Uterus (tissue), 3 donors: ENCODE measurements at regions not wholly inside any gene's neighbourhood (a gene's known extent, or its start where the extent isn't known, plus 50 kb on each side); places are given as distances from the start of the nearest gene placed in this dataset.

Experiments
- DNase-seq, 2 donors: peaks; one replicate each; pipeline ENCODE4 v3.0.0-alpha.2; 2019 to 2020
- H3K27ac ChIP-seq, 2 donors: fragments of 200-600 bp; sonication (generic); 1 replicate in 1 of 2; 2 replicates in 1 of 2; pipeline ENCODE4 v1.5.1; 2016 to 2018
- H3K27me3 ChIP-seq, 2 donors: fragments of 200-600 bp; sonication (generic); one replicate each; pipeline ENCODE4 v1.5.1; 2018 to 2019; ENCODE audit warnings: control low read depth in 1 of 2
- H3K36me3 ChIP-seq, 2 donors: fragments of 200-600 bp; sonication (generic); one replicate each; pipeline ENCODE4 v1.5.1; 2019; ENCODE audit warnings: control low read depth in 1 of 2
- H3K4me1 ChIP-seq, 2 donors: fragments of 200-600 bp; sonication (generic); one replicate each; pipeline ENCODE4 v1.5.1; 2018 to 2019; ENCODE audit warnings: control low read depth in 1 of 2
- H3K4me3 ChIP-seq, 2 donors: fragments of 200-600 bp; sonication (generic); 1 replicate in 1 of 2; 2 replicates in 1 of 2; pipeline ENCODE4 v1.5.1; 2018 to 2019; ENCODE audit warnings: mild to moderate bottlenecking in 1 of 2
- H3K9me3 ChIP-seq, 2 donors: fragments of 200-600 bp; sonication (generic); one replicate each; pipeline ENCODE4 v1.5.1; 2019; ENCODE audit warnings: control low read depth in 1 of 2
- CTCF ChIP-seq, 4 experiments: fragments of 200-600 bp in 2 of 4; fragments of 450-650 bp in 2 of 4; sonication (generic) in 2 of 4; IDR thresholded peaks; one replicate each; pipeline ENCODE4 v1.5.1; 2016 to 2019; ENCODE audit warnings: antibody characterized with exemption in 4 of 4, mild to moderate bottlenecking in 2 of 4, moderate library complexity in 1 of 4
- POLR2A ChIP-seq, 2 donors: fragments of 450-650 bp; IDR thresholded peaks; one replicate each; pipeline ENCODE4 v1.6.1; 2016; ENCODE audit warnings: antibody characterized with exemption in 2 of 2, mild to moderate bottlenecking in 1 of 2, moderate library complexity in 1 of 2
- intact Hi-C: fragments of 100-400 bp; cut with DNase I; formaldehyde crosslinking; loops from one replicate; pipeline ENCODE4 v1.15.1; 2023; ENCODE audit warnings: low total_unique reads
- donor health status: DM: yes; HTN: yes; CAD: no.

DNA sequence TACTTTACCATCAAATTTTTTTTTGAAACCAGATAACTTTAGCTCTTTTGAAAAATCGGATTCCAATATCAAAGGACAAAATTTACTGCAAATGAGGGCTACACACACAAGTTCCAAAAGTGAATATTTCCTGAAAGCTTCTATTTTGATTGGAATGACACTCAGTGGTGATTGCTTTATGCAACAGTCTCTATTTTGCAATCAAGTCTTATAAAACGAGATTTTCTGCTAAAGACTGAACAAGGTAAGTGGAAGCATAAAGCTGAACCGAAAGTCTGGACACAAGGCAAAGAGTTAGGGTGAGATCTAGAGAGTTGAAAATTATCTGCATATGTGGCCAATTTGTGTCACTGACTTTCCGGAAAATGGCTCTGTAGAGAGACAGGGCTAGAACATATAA is 145.0 kb upstream of the OSR1 start:
- no peak for TF ChIP-seq POLR2A (IDR thresholded peaks at IDR 0.05)
- TF ChIP-seq CTCF (IDR thresholded peaks at IDR 0.05): no peak
- no peaks in the 10 kb centered on the region for H3K9me3 ChIP-seq
- H3K27ac ChIP-seq: no peak overlapping the region
- H3K27me3 ChIP-seq: no peaks in the 10 kb centered on the region
- no peaks in the 10 kb centered on the region for H3K36me3 ChIP-seq
- intact Hi-C loops: no loop called here
- no peak for DNase-seq
- no peak overlapping the region for H3K4me3 ChIP-seq
- no peaks in the 10 kb centered on the region for H3K4me1 ChIP-seq

GRCh38 chr2:19500126-19500525 is 141.7 kb upstream of the OSR1 start:
- no peaks in the 10 kb centered on the region for H3K4me1 ChIP-seq
- no peaks in the 10 kb centered on the region for H3K9me3 ChIP-seq
- intact Hi-C loops: no loop called here
- DNase-seq: no peak
- H3K36me3 ChIP-seq: no peaks in the 10 kb centered on the region
- no peak overlapping the region for H3K4me3 ChIP-seq
- TF ChIP-seq POLR2A (IDR thresholded peaks at IDR 0.05) (no peak), CTCF (IDR thresholded peaks at IDR 0.05) (no peak)
- no peak overlapping the region for H3K27ac ChIP-seq
- H3K27me3 ChIP-seq: no peaks in the 10 kb centered on the region

GRCh38 chr2:19496646-19497045 is 138.2 kb upstream of the OSR1 start:
- no peaks in the 10 kb centered on the region for H3K4me1 ChIP-seq
- no peaks in the 10 kb centered on the region for H3K9me3 ChIP-seq
- no peak overlapping the region for H3K27ac ChIP-seq
- H3K4me3 ChIP-seq: no peak overlapping the region
- no peaks in the 10 kb centered on the region for H3K27me3 ChIP-seq
- intact Hi-C loops: no loop called here
- TF ChIP-seq POLR2A (IDR thresholded peaks at IDR 0.05) (no peak), CTCF (IDR thresholded peaks at IDR 0.05) (no peak)
- DNase-seq: no peak
- no peaks in the 10 kb centered on the region for H3K36me3 ChIP-seq

DNA sequence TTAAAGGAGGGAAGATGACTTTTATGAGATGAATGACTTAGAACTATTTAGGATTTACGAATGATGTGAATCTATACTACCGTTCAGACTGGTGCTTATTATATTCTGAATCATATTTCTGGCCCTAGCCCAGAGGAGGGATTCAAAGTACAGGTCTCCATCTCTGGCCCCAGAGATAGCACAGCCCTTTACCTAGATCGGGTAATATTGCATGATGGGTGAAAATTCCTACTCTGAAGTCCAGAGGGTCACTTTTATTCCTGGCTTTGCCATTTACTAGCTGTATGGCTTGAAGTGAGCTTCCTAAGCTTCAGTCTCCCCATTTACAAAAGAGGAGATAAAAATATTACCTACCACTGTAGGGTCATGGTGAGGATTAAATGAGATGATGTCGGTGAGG is 135.8 kb upstream of the OSR1 start:
- Histone ChIP-seq H3K9me3 (no peaks in the 10 kb centered on the region), H3K27ac (no peak overlapping the region), H3K4me3 (no peak overlapping the region), H3K36me3 (no peaks in the 10 kb centered on the region), H3K4me1 (no peaks in the 10 kb centered on the region), H3K27me3 (no peaks in the 10 kb centered on the region)
- TF ChIP-seq POLR2A (IDR thresholded peaks at IDR 0.05): no peak
- no peak for TF ChIP-seq CTCF (IDR thresholded peaks at IDR 0.05)
- intact Hi-C loops: no loop called here
- DNase-seq: no peak

- Histone ChIP-seq H3K27ac (no peak overlapping the region), H3K36me3 (no peaks in the 10 kb centered on the region), H3K9me3 (no peaks in the 10 kb centered on the region), H3K4me1 (no peaks in the 10 kb centered on the region), H3K4me3 (no peak overlapping the region), H3K27me3 (no peaks in the 10 kb centered on the region)
- intact Hi-C loops: no loop called here
- no peak for TF ChIP-seq POLR2A (IDR thresholded peaks at IDR 0.05)
- no peak for TF ChIP-seq CTCF (IDR thresholded peaks at IDR 0.05)
- no peak for DNase-seq
These were observed 133.4 kb upstream of the OSR1 start for GRCh38 chr2:19491796-19492195.
